AG09319 (cell line): ENCODE measurements at regions not wholly inside any gene's neighbourhood (a gene's known extent, or its start where the extent isn't known, plus 50 kb on each side); places are given as distances from the start of the nearest gene placed in this dataset.

Experiments used
- DNase-seq: peaks from one replicate; pipeline ENCODE4 v3.0.0-alpha.2; 2010; ENCODE audit warnings: low read depth; ENCODE audit errors: extremely low read depth
- CTCF ChIP-seq: IDR thresholded peaks from 2 replicates; pipeline ENCODE4 v1.5.1; 2011; ENCODE audit warnings: low read depth, mild to moderate bottlenecking, inconsistent platforms, low read length, moderate library complexity

GRCh38 chr4:62484357-62484756 lies 1284.2 kb downstream of the ADGRL3 start:
- no peak for TF ChIP-seq CTCF
- DNase-seq: no peak

- no peak for DNase-seq
- TF ChIP-seq CTCF: no peak
Observed at GRCh38 chr4:62482355-62482754, 1282.2 kb downstream of the ADGRL3 start.

GRCh38 chr4:62475596-62475995 lies 1275.5 kb downstream of the ADGRL3 start:
- no peak for TF ChIP-seq CTCF
- no peak for DNase-seq

- DNase-seq: no peak
- TF ChIP-seq CTCF: no peak
Observed at GRCh38 chr4:62474802-62475201, 1274.7 kb downstream of the ADGRL3 start.

- no peak for DNase-seq
- no peak for TF ChIP-seq CTCF
Observed at GRCh38 chr4:62471021-62471420, 1270.9 kb downstream of the ADGRL3 start.

GRCh38 chr4:62470421-62470983 lies 1270.4 kb downstream of the ADGRL3 start:
- no peak for TF ChIP-seq CTCF
- no peak for DNase-seq

GRCh38 chr4:62470020-62470419 lies 1269.9 kb downstream of the ADGRL3 start:
- TF ChIP-seq CTCF: no peak

More at GRCh38 chr4:62470020-62470419, 1269.9 kb downstream of the ADGRL3 start:
- no peak for DNase-seq
